Fibroblast of skin of right quadriceps (primary cell): ENCODE measurements at regions not wholly inside any gene's neighbourhood (a gene's known extent, or its start where the extent isn't known, plus 50 kb on each side); places are given as distances from the start of the nearest gene placed in this dataset.
"Not testable (repeated sequence)": the region's sequence is repeated elsewhere in the genome, so short reads cannot be mapped to it uniquely, and the experiment has no call there.

ENCODE experiments used
- DNase-seq: peaks from one replicate; pipeline ENCODE4 v3.0.0-alpha.2; 2013

DNA sequence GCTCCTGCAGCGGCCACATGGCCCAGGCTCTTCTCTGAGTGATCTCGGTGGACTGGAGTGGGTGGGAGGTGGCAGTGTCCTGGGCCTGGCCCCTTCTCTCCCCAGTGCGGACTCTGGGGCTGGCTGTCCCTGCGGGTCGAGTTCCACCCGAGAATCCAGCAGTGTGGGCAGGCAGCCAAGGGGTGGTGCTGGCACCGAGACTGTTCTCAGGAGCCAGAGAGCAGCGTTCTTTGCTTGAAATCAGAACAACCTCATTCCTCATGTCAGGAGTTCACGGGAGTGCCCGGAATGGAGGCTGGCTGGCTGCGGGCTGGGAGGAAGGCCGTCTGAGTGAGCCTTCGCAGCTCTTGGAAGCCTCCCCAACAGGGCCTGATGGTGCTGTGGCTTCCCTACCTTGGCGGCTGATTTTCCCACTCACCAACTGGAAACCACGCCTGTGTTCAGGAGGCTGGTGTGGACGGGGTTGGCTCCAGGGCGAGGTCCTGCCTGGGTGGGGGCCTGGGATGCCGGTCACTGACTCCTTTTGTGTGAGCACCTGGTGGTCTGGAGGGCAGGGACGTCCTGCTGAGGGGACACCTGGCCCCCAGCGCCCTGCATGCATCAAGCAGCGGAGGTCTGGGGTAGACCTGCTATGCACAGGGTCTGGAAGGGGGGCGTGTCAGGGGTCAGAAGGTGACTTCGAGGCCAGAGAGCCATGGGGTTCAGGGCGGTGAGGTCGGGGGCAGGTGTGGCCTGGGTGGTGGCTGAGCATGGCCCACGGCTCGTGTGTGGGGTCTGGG is 137.6 kb downstream of the TMEM121 start:
- not testable (repeated sequence) for DNase-seq

GRCh38 chr14:105664691-105665090 is 138.3 kb downstream of the TMEM121 start:
- no peak for DNase-seq

- no peak for DNase-seq
Observed at GRCh38 chr14:105665247-105665950, 139.0 kb downstream of the TMEM121 start.

DNA sequence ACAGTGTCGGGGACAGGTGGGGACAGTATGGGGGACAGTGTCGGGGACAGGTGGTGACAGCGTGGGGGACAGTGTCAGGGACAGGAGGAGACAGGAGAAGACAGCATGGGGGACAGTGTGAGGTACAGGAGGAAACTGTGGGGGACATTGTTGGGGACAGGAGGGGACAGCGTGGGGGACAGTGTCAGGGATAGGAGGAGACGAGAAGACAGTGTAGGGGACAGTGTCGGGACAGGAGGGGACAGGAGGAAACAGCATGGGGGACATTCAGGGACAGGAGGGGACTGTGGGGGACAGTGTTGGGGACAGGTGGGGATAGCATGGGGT is 139.5 kb downstream of the TMEM121 start:
- DNase-seq: no peak

- DNase-seq: no peak
Observed at GRCh38 chr14:105666420-105666819, 140.0 kb downstream of the TMEM121 start.

DNA sequence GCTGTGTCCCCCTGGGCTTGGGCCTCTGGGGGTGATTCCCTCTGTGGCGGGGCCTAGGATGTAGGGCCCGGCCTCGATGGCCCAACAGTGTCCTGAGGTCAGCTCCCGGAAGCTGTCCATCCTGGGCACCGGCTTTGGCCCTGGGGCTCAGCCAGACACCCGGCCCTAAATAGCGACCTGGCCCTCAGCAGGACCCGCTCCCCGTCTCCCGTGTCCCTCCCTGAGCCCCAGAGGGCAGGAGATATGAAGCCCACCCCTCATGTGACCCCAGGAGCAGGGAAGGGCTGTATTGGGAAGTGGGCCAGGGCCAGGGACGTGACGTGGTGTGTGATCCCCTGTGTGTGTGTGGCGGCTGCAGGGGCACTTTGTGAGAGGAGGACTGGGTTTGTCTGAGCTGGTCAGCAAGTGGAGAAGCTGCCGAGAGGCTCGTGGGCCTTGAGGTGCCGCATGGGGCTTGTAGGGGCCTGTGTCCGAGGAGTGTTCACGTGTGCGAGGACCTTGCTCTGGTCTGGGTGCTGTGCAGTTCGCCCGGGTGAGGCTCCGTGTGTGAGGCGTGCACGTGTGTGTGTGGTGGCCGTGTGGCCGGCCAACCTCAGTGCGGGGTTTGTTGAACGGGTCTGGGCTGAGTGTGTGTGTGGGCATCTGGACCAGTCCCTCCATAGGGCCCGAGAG is 140.7 kb downstream of the TMEM121 start:
- DNase-seq: not testable (repeated sequence)

DNA sequence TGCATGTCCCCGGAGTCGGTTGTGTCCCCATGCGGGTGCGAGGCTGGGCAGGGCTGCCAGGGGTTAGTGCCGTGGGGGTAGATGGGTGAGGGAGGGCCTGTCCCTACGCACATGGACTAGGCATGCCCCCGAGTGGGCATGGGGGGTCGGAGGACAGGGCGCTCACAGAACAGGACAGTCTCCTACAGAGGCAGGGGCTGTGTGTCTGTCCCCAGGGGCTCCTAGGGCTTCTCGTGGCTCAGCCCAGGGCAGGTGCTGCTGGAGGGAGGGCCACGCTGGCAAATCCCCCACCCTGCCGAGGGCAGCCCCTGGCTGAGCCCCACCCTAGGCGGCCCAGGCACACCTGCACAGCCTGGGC is 141.3 kb downstream of the TMEM121 start:
- not testable (repeated sequence) for DNase-seq

DNA sequence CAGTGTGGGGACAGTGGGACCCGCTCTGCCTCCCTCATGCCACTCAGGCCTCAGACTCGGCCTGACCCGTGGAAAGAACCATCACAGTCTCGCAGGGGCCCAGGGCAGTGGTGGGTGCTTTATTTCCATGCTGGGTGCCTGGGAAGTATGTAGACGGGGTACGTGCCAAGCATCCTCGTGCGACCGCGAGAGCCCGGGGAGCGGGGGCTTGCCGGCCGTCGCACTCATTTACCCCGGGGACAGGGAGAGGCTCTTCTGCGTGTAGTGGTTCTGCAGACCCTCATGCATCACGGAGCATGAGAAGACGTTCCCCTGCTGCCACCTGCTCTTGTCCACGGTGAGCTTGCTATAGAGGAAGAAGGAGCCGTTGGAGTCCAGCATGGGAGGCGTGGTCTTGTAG is 141.6 kb downstream of the TMEM121 start:
- DNase-seq: not testable (repeated sequence)

DNA sequence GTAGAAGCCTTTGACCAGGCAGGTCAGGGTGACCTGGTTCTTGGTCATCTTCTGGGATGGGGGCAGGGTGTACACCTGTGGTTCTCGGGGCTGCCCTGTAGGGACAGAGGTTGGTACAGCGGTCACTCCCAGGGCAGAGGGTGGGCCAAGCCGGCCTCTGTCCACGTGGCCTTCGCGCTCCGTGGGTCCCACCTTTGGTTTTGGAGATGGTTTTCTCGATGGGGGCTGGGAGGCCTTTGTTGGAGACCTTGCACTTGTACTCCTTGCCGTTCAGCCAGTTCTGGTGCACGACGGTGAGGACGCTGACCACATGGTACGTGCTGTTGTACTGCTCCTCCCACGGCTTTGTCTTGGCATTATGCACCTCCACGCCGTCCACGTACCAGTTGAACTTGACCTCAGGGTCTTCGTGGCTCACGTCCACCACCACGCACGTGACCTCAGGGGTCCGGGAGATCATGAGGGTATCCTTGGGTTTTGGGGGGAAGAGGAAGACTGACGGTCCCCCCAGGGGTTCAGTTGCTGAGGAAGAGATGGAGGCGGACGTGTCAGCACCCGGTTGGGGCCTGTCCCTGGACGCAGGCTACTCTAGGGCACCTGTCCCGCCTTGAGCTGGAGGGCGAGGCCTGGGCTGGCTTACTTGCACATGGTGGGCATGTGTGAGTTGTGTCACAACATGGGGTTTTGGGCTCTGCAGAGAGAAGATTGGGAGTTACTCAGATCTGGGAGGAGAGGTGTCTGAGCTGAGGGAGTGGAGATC is 142.3 kb downstream of the TMEM121 start:
- not testable (repeated sequence) for DNase-seq

DNA sequence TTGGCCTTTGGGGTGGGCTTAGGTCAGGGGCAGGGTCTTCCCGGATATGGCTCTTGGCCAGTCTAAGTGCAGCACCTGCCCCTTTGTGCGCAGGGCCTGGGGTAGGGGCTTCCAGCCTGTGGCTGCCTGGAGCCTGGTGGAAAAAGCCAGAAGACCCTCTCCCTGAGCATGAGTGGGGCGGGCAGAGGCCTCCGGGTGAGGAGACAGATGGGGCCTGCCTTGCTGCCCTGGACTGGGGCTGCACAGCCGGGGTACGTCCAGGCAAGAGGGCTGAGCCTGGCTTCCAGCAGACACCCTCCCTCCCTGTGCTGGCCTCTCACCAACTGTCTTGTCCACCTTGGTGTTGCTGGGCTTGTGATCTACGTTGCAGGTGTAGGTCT is 142.8 kb downstream of the TMEM121 start:
- not testable (repeated sequence) for DNase-seq

GRCh38 chr14:105669646-105670045 is 143.3 kb downstream of the TMEM121 start:
- not testable (repeated sequence) for DNase-seq

- not testable (repeated sequence) for DNase-seq
Observed at GRCh38 chr14:105672450-105673200, 146.2 kb downstream of the TMEM121 start.

- DNase-seq: not testable (repeated sequence)
Observed at GRCh38 chr14:105675433-105675832, 149.1 kb downstream of the TMEM121 start.

- DNase-seq: not testable (repeated sequence)
Observed at GRCh38 chr14:105675905-105676670, 149.7 kb downstream of the TMEM121 start.

- not testable (repeated sequence) for DNase-seq
Observed at GRCh38 chr14:105678057-105678456, 151.7 kb downstream of the TMEM121 start.

- DNase-seq: not testable (repeated sequence)
Observed at GRCh38 chr14:105678996-105679958, 152.9 kb downstream of the TMEM121 start.

- not testable (repeated sequence) for DNase-seq
Observed at GRCh38 chr14:105679959-105680735, 153.8 kb downstream of the TMEM121 start.

DNA sequence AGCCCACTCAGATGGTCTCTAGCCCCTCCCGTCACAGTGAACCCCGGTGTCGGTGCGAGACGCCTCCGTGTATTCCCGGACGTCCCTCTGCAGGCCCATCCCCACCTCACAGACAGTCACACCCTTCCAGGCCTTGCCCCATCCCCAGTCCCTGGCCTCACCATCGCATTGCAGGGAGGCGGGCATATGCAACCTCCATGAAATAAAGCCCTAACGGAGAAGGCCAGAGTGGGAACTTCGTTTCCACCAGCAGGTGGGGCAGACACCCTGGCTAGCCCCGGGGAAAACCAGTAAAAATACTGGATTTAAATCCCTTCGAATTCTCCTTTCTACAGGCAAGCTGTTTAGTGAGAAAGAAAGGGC is 154.3 kb downstream of the TMEM121 start:
- not testable (repeated sequence) for DNase-seq

DNA sequence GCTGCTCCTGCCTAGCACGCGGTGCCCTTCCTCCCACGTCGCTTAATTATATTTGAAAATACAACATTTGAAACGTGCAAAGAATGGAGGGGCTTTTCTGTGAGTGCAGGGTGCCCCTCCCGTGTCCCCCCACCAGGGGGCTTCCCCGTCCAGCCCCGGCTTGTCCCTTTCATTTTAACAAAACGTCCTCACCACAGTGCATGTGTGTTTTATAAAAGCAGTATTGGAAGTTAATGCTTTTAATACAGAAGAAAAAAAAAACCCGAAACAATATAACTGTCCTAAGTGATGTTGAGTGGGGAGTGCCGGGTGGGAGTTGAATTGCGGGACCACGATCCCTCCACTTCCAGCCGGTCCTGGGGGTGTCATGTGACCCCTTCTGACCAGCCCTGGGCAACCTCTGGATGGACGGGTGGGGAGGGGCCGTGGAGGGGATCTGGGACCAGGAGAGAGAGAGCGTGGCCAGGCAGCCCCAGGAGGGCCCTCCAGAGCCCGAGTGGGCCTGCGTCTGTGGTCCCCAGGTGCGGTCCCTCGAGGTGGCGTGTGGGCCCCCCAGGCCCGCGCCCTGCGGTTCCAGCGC is 155.3 kb downstream of the TMEM121 start:
- not testable (repeated sequence) for DNase-seq
